Breast epithelium (tissue), 3 donors: ENCODE measurements at regions not wholly inside any gene's neighbourhood (a gene's known extent, or its start where the extent isn't known, plus 50 kb on each side); places are given as distances from the start of the nearest gene placed in this dataset.

ENCODE experiments used
- POLR2A ChIP-seq: fragments of 450-650 bp; IDR thresholded peaks from one replicate; pipeline ENCODE4 v1.6.1; 2016; ENCODE audit warnings: antibody characterized with exemption, mild to moderate bottlenecking, moderate library complexity
- POLR2AphosphoS5 ChIP-seq, 3 donors: sonication (generic); formaldehyde crosslinking; IDR thresholded peaks; one replicate each; pipeline ENCODE4 v1.6.1; 2017; ENCODE audit warnings: antibody characterized with exemption in 3 of 3
- TF ChIP-seq, protein P1 (sequence below), 3 donors: fragments of 450-650 bp; IDR thresholded peaks; one replicate each; pipeline ENCODE4 v1.5.1; 2016 to 2017; ENCODE audit warnings: antibody characterized with exemption in 3 of 3, mild to moderate bottlenecking in 3 of 3, moderate library complexity in 3 of 3

GRCh38 chr15:25208735-25209134, 230.1 kb downstream of the UBE3A start:
- TF ChIP-seq POLR2A (no peak), POLR2AphosphoS5 (IDR thresholded peaks at IDR 0.05) (no peak)
- TF ChIP-seq, protein P1, sequence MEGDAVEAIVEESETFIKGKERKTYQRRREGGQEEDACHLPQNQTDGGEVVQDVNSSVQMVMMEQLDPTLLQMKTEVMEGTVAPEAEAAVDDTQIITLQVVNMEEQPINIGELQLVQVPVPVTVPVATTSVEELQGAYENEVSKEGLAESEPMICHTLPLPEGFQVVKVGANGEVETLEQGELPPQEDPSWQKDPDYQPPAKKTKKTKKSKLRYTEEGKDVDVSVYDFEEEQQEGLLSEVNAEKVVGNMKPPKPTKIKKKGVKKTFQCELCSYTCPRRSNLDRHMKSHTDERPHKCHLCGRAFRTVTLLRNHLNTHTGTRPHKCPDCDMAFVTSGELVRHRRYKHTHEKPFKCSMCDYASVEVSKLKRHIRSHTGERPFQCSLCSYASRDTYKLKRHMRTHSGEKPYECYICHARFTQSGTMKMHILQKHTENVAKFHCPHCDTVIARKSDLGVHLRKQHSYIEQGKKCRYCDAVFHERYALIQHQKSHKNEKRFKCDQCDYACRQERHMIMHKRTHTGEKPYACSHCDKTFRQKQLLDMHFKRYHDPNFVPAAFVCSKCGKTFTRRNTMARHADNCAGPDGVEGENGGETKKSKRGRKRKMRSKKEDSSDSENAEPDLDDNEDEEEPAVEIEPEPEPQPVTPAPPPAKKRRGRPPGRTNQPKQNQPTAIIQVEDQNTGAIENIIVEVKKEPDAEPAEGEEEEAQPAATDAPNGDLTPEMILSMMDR (IDR thresholded peaks at IDR 0.05), result no peak
